ENCODE measurements at regions not wholly inside any gene's neighbourhood (a gene's known extent, or its start where the extent isn't known, plus 50 kb on each side); places are given as distances from the start of the nearest gene placed in this dataset.

GRCh38 chr7:26049081-26049480 is 102.9 kb upstream of the NFE2L3 start:
- no peak for DNase-seq (ENCODE audit: insufficient read length, low spot score)
- no peak for FAIRE-seq
- TF ChIP-seq POLR2A (IDR thresholded peaks at IDR 0.05; ENCODE audit: low read depth, low read length), result no peak

- DNase-seq (ENCODE audit: insufficient read length, low spot score) (no peak), FAIRE-seq (no peak)
- TF ChIP-seq POLR2A (IDR thresholded peaks at IDR 0.05; ENCODE audit: low read depth, low read length), result no peak
These were observed 101.0 kb upstream of the NFE2L3 start for GRCh38 chr7:26051021-26051420.

GRCh38 chr7:26052706-26053105 is 99.3 kb upstream of the NFE2L3 start:
- no peak for FAIRE-seq
- no peak for DNase-seq (ENCODE audit: insufficient read length, low spot score)
- TF ChIP-seq POLR2A (IDR thresholded peaks at IDR 0.05; ENCODE audit: low read depth, low read length), result no peak

GRCh38 chr7:26054386-26054785 is 97.6 kb upstream of the NFE2L3 start:
- DNase-seq (ENCODE audit: insufficient read length, low spot score), result no peak
- no peak for FAIRE-seq
- TF ChIP-seq POLR2A (IDR thresholded peaks at IDR 0.05; ENCODE audit: low read depth, low read length), result no peak

GRCh38 chr7:26055241-26055640 is 96.8 kb upstream of the NFE2L3 start:
- no peak for FAIRE-seq
- TF ChIP-seq POLR2A (IDR thresholded peaks at IDR 0.05; ENCODE audit: low read depth, low read length), result no peak
- no peak for DNase-seq (ENCODE audit: insufficient read length, low spot score)

GRCh38 chr7:26060733-26061677 is 91.0 kb upstream of the NFE2L3 start:
- FAIRE-seq (no peak), DNase-seq (ENCODE audit: insufficient read length, low spot score) (no peak)
- TF ChIP-seq POLR2A (IDR thresholded peaks at IDR 0.05; ENCODE audit: low read depth, low read length), result no peak

GRCh38 chr7:26061678-26062603 is 90.1 kb upstream of the NFE2L3 start:
- no peak for TF ChIP-seq POLR2A (IDR thresholded peaks at IDR 0.05; ENCODE audit: low read depth, low read length)
- FAIRE-seq (no peak), DNase-seq (ENCODE audit: insufficient read length, low spot score) (peak; percentile 70)

GRCh38 chr7:26065652-26066051 is 86.3 kb upstream of the NFE2L3 start:
- no peak for FAIRE-seq
- TF ChIP-seq POLR2A (IDR thresholded peaks at IDR 0.05; ENCODE audit: low read depth, low read length), result no peak
- DNase-seq (ENCODE audit: insufficient read length, low spot score), result no peak

GRCh38 chr7:26066736-26067135 is 85.3 kb upstream of the NFE2L3 start:
- FAIRE-seq (no peak), DNase-seq (ENCODE audit: insufficient read length, low spot score) (no peak)
- no peak for TF ChIP-seq POLR2A (IDR thresholded peaks at IDR 0.05; ENCODE audit: low read depth, low read length)

- FAIRE-seq (no peak), DNase-seq (ENCODE audit: insufficient read length, low spot score) (no peak)
- TF ChIP-seq POLR2A (IDR thresholded peaks at IDR 0.05; ENCODE audit: low read depth, low read length), result no peak
These were observed 81.7 kb upstream of the NFE2L3 start for GRCh38 chr7:26070290-26070689.

- no peak for FAIRE-seq
- DNase-seq (ENCODE audit: insufficient read length, low spot score), result no peak
- no peak for TF ChIP-seq POLR2A (IDR thresholded peaks at IDR 0.05; ENCODE audit: low read depth, low read length)
These were observed 80.2 kb upstream of the NFE2L3 start for GRCh38 chr7:26071622-26072456.

GRCh38 chr7:26073041-26073440 is 79.0 kb upstream of the NFE2L3 start:
- DNase-seq (ENCODE audit: insufficient read length, low spot score) (no peak), FAIRE-seq (no peak)
- no peak for TF ChIP-seq POLR2A (IDR thresholded peaks at IDR 0.05; ENCODE audit: low read depth, low read length)

- FAIRE-seq, result no peak
- no peak for DNase-seq (ENCODE audit: insufficient read length, low spot score)
- no peak for TF ChIP-seq POLR2A (IDR thresholded peaks at IDR 0.05; ENCODE audit: low read depth, low read length)
These were observed 77.1 kb upstream of the NFE2L3 start for GRCh38 chr7:26074919-26075318.

Data from H54 (cell line).